SK-N-SH (cell line): ENCODE measurements at regions not wholly inside any gene's neighbourhood (a gene's known extent, or its start where the extent isn't known, plus 50 kb on each side); places are given as distances from the start of the nearest gene placed in this dataset.
A peak's percentile ranks its signal among the peaks of the same experiment; 100 is the strongest.
"Not testable (repeated sequence)": the region's sequence is repeated elsewhere in the genome, so short reads cannot be mapped to it uniquely, and the experiment has no call there.

Source experiments
- CTCF ChIA-PET: fragments of 300-600, 350-600 bp; formaldehyde crosslinking; extraction: SDS; loops from one replicate; lab custom pipeline; 2021; lab: Yijun Ruan, JAX
- POLR2A ChIA-PET: fragments of 350-600 bp; sonication (Branson Sonifier 250); formaldehyde crosslinking; extraction: SDS; loops from one replicate; lab custom pipeline; 2020; ENCODE audit warnings: antibody characterized with exemption, inconsistent platforms; lab: Yijun Ruan, JAX
- DNase-seq: peaks from one replicate; pipeline ENCODE4 v3.0.0; 2012
- H2AFZ ChIP-seq: fragments of 200-600 bp; sonication (generic); 2 replicates; pipeline ENCODE4 v1.8.1; 2016; ENCODE audit warnings: antibody characterized with exemption, mild to moderate bottlenecking, low read depth
- H3F3A ChIP-seq: fragments of 200-600 bp; sonication (generic); replicated peaks from 2 replicates; pipeline ENCODE3; 2016; ENCODE audit warnings: antibody characterized with exemption, mild to moderate bottlenecking; ENCODE audit not compliant: insufficient read depth
- H3K27ac ChIP-seq, 2 experiments: fragments of 200-500 bp in 1 of 2; fragments of 200-600 bp in 1 of 2; sonication (Bioruptor generic) in 1 of 2; sonication (generic), shearing (Covaris generic) in 1 of 2; 2 replicates each; pipeline versions ENCODE4 v1.5.1 to v1.6.1; 2014 to 2016; ENCODE audit warnings: low read depth in 2 of 2, inconsistent platforms in 1 of 2, low read length in 1 of 2, mild to moderate bottlenecking in 1 of 2, mixed read lengths in 1 of 2
- H3K27me3 ChIP-seq: fragments of 200-600 bp; sonication (generic), shearing (Covaris generic); 2 replicates; pipeline ENCODE4 v1.6.1; 2016; ENCODE audit warnings: mixed run types; ENCODE audit not compliant: insufficient read depth
- H3K36me3 ChIP-seq, 2 experiments: fragments of 200-500 bp in 1 of 2; fragments of 200-600 bp in 1 of 2; sonication (Bioruptor generic) in 1 of 2; sonication (generic) in 1 of 2; replicated peaks in 1 of 2; 2 replicates each; pipeline versions ENCODE3 to v1.5.1; 2014 to 2016; ENCODE audit warnings: low read length in 1 of 2, mild to moderate bottlenecking in 1 of 2; ENCODE audit not compliant: insufficient read depth in 2 of 2, control insufficient read depth in 1 of 2
- H3K4me1 ChIP-seq, 2 experiments: fragments of 200-500 bp in 1 of 2; fragments of 200-600 bp in 1 of 2; sonication (Bioruptor generic) in 1 of 2; sonication (generic), shearing (Covaris generic) in 1 of 2; 2 replicates each; pipeline versions ENCODE4 v1.5.1 to v1.6.1; 2014 to 2016; ENCODE audit warnings: low read depth in 1 of 2, low read length in 1 of 2, mixed run types in 1 of 2; ENCODE audit not compliant: insufficient read depth in 2 of 2, control insufficient read depth in 1 of 2
- H3K4me2 ChIP-seq: fragments of 200-600 bp; sonication (generic), shearing (Covaris generic); 2 replicates; pipeline ENCODE4 v1.6.1; 2017; ENCODE audit warnings: mixed run types
- H3K4me3 ChIP-seq, 2 experiments: fragments of 200-500 bp in 1 of 2; fragments of 200-600 bp in 1 of 2; sonication (Bioruptor generic) in 1 of 2; sonication (generic), shearing (Covaris generic) in 1 of 2; 2 replicates each; pipeline versions ENCODE4 v1.5.1 to v1.8.1; 2014 to 2016; ENCODE audit warnings: low read depth in 2 of 2, inconsistent platforms in 1 of 2, low read length in 1 of 2, mild to moderate bottlenecking in 1 of 2, mixed read lengths in 1 of 2, moderate library complexity in 1 of 2
- H3K79me2 ChIP-seq: fragments of 200-600 bp; sonication (generic); 2 replicates; pipeline ENCODE4 v1.8.1; 2017; ENCODE audit warnings: mild to moderate bottlenecking; ENCODE audit not compliant: insufficient read depth
- H3K9ac ChIP-seq: fragments of 200-600 bp; sonication (generic); 2 replicates; pipeline ENCODE4 v1.6.1; 2017; ENCODE audit warnings: mixed run types
- H3K9me2 ChIP-seq: fragments of 200-600 bp; sonication (generic); 2 replicates; pipeline ENCODE4 v1.6.1; 2017; ENCODE audit warnings: mixed run types
- H3K9me3 ChIP-seq: fragments of 200-600 bp; sonication (generic); 2 replicates; pipeline ENCODE4 v1.6.1; 2017; ENCODE audit warnings: mixed run types, mild to moderate bottlenecking, moderate library complexity
- H4K20me1 ChIP-seq: fragments of 200-600 bp; sonication (generic); 2 replicates; pipeline ENCODE4 v1.6.1; 2017; ENCODE audit warnings: mild to moderate bottlenecking, mixed run types; ENCODE audit not compliant: insufficient read depth
- CTCF ChIP-seq: fragments of 200-600 bp; sonication (generic); IDR thresholded peaks from 2 replicates; pipeline ENCODE4 v1.6.1; 2017; ENCODE audit warnings: antibody characterized with exemption, mild to moderate bottlenecking, moderate library complexity
- RAD21 ChIP-seq: IDR thresholded peaks from 2 replicates; pipeline ENCODE4 v1.6.1; 2012; ENCODE audit warnings: mild to moderate bottlenecking, low read length
- SMC3 ChIP-seq: IDR thresholded peaks from 2 replicates; pipeline ENCODE4 v1.6.1; 2012; ENCODE audit warnings: low read depth, low read length, improper control_type of control experiment
- WGBS: methylation state at CpG from one replicate; pipeline ENCODE4 v1.1.6; 2017; ENCODE audit warnings: low lambda C conversion rate; 5-methylcytosine and 5-hydroxymethylcytosine counted together

- H3K4me3 ChIP-seq, POLR2A ChIA-PET, H3K36me3 ChIP-seq, H3K9me3 ChIP-seq, H2AFZ ChIP-seq, CTCF ChIA-PET, H3K79me2 ChIP-seq, H3F3A ChIP-seq, H3K9ac ChIP-seq, H3K4me1 ChIP-seq, H3K27ac ChIP-seq, H3K9me2 ChIP-seq, H4K20me1 ChIP-seq, DNase-seq, H3K4me2 ChIP-seq, H3K27me3 ChIP-seq: not testable (repeated sequence)
- WGBS = 11% methylated on average over 3 of the region's 4 CpGs
Measured at GRCh38 chr21:5217933-5218332, 5303.4 kb upstream of the TPTE start.

- H4K20me1 ChIP-seq, H3K4me1 ChIP-seq, DNase-seq, POLR2A ChIA-PET, H3K27me3 ChIP-seq, H3K27ac ChIP-seq, H3K4me3 ChIP-seq, H3K9me2 ChIP-seq, H3K36me3 ChIP-seq, H3K4me2 ChIP-seq, H3K9ac ChIP-seq, CTCF ChIA-PET, H3F3A ChIP-seq, H2AFZ ChIP-seq, H3K79me2 ChIP-seq, H3K9me3 ChIP-seq: not testable (repeated sequence)
- 7% methylated on average over 5 of the region's 5 CpGs for WGBS
Measured at GRCh38 chr21:5219988-5220387, 5301.4 kb upstream of the TPTE start.

- H3K9me2 ChIP-seq, H3F3A ChIP-seq, H3K27ac ChIP-seq, H3K4me1 ChIP-seq: not testable (repeated sequence)
- peak; percentile 26 for TF ChIP-seq CTCF
- TF ChIP-seq RAD21 = peak; percentile 66
- 0 out of 2 replicates have a peak, but pooled peaks have one; percentile 22 for TF ChIP-seq SMC3
- TF ChIP-seq, all 33 proteins: peak for 3; not testable (repeated sequence) for 30
- H3K9ac ChIP-seq, H3K4me2 ChIP-seq, H3K79me2 ChIP-seq, H4K20me1 ChIP-seq, H3K4me3 ChIP-seq, H3K27me3 ChIP-seq, CTCF ChIA-PET, H3K9me3 ChIP-seq, H2AFZ ChIP-seq, POLR2A ChIA-PET, DNase-seq, H3K36me3 ChIP-seq: not testable (repeated sequence)
- 13% methylated on average over 6 of the region's 6 CpGs for WGBS
Measured at GRCh38 chr21:5220468-5220867, 5300.9 kb upstream of the TPTE start.

- WGBS = 4% methylated on average over 4 of the region's 4 CpGs
- CTCF ChIA-PET = not testable (repeated sequence)
Measured at GRCh38 chr21:5221458-5222050, 5299.8 kb upstream of the TPTE start.

GRCh38 chr21:5222996-5223782 lies 5298.2 kb upstream of the TPTE start:
- H3K4me3 ChIP-seq, H3K9me3 ChIP-seq, DNase-seq, H3K27me3 ChIP-seq, H3K9me2 ChIP-seq, H3K27ac ChIP-seq, H3K4me1 ChIP-seq, H2AFZ ChIP-seq, POLR2A ChIA-PET, H3F3A ChIP-seq, CTCF ChIA-PET, H4K20me1 ChIP-seq, H3K79me2 ChIP-seq, H3K4me2 ChIP-seq, H3K9ac ChIP-seq, H3K36me3 ChIP-seq: not testable (repeated sequence)
- 4% methylated on average over 6 of the region's 6 CpGs for WGBS

More at GRCh38 chr21:5221458-5222050, 5299.8 kb upstream of the TPTE start:
- H3K9me3 ChIP-seq, DNase-seq, H3K4me1 ChIP-seq, H4K20me1 ChIP-seq, H3K9me2 ChIP-seq, H3K27me3 ChIP-seq, POLR2A ChIA-PET, H3F3A ChIP-seq, H3K79me2 ChIP-seq, H3K36me3 ChIP-seq, H2AFZ ChIP-seq, H3K9ac ChIP-seq, H3K27ac ChIP-seq, H3K4me3 ChIP-seq, H3K4me2 ChIP-seq: not testable (repeated sequence)
